CD4-positive, alpha-beta memory T cell (primary cell): ENCODE measurements at regions not wholly inside any gene's neighbourhood (a gene's known extent, or its start where the extent isn't known, plus 50 kb on each side); places are given as distances from the start of the nearest gene placed in this dataset.

ENCODE experiments used
- CTCF ChIA-PET: fragments of 350-600 bp; sonication (Branson Sonifier 250); formaldehyde crosslinking; loops from one replicate; lab custom pipeline; 2021; ENCODE audit warnings: inconsistent platforms; ENCODE audit not compliant: partially characterized antibody; lab: Charles Lee
- POLR2A ChIA-PET: fragments of 350-600 bp; sonication (Branson Sonifier 250); formaldehyde crosslinking; loops from one replicate; lab custom pipeline; 2021; ENCODE audit not compliant: partially characterized antibody; lab: Charles Lee
- DNase-seq, 5 donors: peaks; one replicate each; pipeline versions ENCODE4 v3.0.0 to v3.0.0-alpha.2; 2020 to 2022; ENCODE audit warnings: mixed read lengths in 1 of 5
- H3K27ac ChIP-seq: one replicate; pipeline ENCODE4 v1.7.0; 2013; ENCODE audit warnings: low read depth, low read length
- H3K27me3 ChIP-seq: 2 replicates; pipeline ENCODE4 v1.7.0; 2013; ENCODE audit warnings: mild to moderate bottlenecking, low read length, moderate library complexity; ENCODE audit not compliant: insufficient read depth
- H3K36me3 ChIP-seq: 2 replicates; pipeline ENCODE4 v1.7.0; 2013; ENCODE audit warnings: mild to moderate bottlenecking, low read length, moderate library complexity; ENCODE audit not compliant: insufficient read depth
- H3K4me1 ChIP-seq: 2 replicates; pipeline ENCODE4 v1.7.0; 2013; ENCODE audit warnings: mild to moderate bottlenecking, low read length, moderate library complexity; ENCODE audit not compliant: insufficient read depth
- H3K4me3 ChIP-seq, 2 donors: one replicate each; pipeline ENCODE4 v1.7.0; 2013; ENCODE audit warnings: low read length in 2 of 2, mild to moderate bottlenecking in 1 of 2
- H3K9me3 ChIP-seq, 2 donors: one replicate each; pipeline ENCODE4 v1.7.0; 2013; ENCODE audit warnings: low read length in 2 of 2, control low read depth in 1 of 2; ENCODE audit not compliant: control insufficient read depth in 1 of 2
- H3K27ac Mint-ChIP-seq, 7 donors: one replicate each; pipeline ENCODE4 v1.8.0; 2020 to 2021; ENCODE audit warnings: mixed read lengths in 7 of 7, mild to moderate bottlenecking in 6 of 7, inconsistent platforms in 3 of 7, moderate library complexity in 3 of 7
- H3K27me3 Mint-ChIP-seq, 2 donors: one replicate each; pipeline ENCODE4 v1.8.0; 2020 to 2021; ENCODE audit warnings: mixed read lengths in 2 of 2
- H3K36me3 Mint-ChIP-seq, 2 donors: one replicate each; pipeline ENCODE4 v1.8.0; 2020 to 2021; ENCODE audit warnings: mixed read lengths in 2 of 2, inconsistent platforms in 1 of 2, mild to moderate bottlenecking in 1 of 2
- H3K4me1 Mint-ChIP-seq, 4 donors: one replicate each; pipeline ENCODE4 v1.8.0; 2020 to 2021; ENCODE audit warnings: mixed read lengths in 4 of 4, mild to moderate bottlenecking in 1 of 4
- H3K4me3 Mint-ChIP-seq, 8 donors: one replicate each; pipeline ENCODE4 v1.8.0; 2020 to 2021; ENCODE audit warnings: mixed read lengths in 8 of 8, mild to moderate bottlenecking in 7 of 8, moderate library complexity in 6 of 8, inconsistent platforms in 3 of 8
- H3K9me3 Mint-ChIP-seq, 8 donors: one replicate each; pipeline ENCODE4 v1.8.0; 2020 to 2021; ENCODE audit warnings: mixed read lengths in 8 of 8, mild to moderate bottlenecking in 5 of 8, inconsistent platforms in 3 of 8, moderate library complexity in 1 of 8
- intact Hi-C: fragments of 100-400 bp; cut with micrococcal nuclease; formaldehyde crosslinking; loops from one replicate; pipeline ENCODE4 v1.15.1; 2023

DNA sequence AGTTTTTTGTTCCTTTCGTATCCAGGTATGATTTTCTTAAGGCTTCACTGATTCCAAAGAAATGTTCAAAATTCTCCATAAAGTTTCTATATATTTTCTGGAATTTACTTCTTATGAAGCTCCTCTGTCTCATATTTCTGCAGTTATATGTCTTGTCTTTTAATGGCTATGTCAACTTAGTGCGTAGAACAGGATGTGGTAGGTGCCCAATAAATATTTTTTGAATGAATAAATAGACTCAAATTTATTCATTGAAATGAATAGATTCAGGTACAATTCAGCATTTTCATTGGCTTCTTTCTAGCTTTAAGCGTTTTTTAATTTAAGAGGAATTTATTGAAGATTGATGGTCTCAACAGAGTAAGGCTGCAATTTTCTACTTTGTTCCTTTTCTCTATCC lies 231.9 kb upstream of the BOD1L1 start:
- ChIA-PET CTCF (interaction anchor here (0.8 kb wide), 1 partner anchor 205 kb away, joined by 3 read pairs; no protein-coding TSS in a partner anchor), POLR2A (no interaction called here)
- Histone ChIP-seq H3K27me3 (no peaks in the 10 kb centered on the region), H3K36me3 (no peaks in the 10 kb centered on the region), H3K9me3 (no peaks in the 10 kb centered on the region), H3K4me1 (no peaks in the 10 kb centered on the region), H3K27ac (no peak overlapping the region), H3K4me3 (no peak overlapping the region)
- no peaks in the 10 kb centered on the region for H3K27me3 Mint-ChIP-seq
- H3K4me3 Mint-ChIP-seq, result no peak overlapping the region
- peaks cover 0 to 18% (median 8%) of the 10 kb centered on the region in 8 donors for H3K9me3 Mint-ChIP-seq
- no peaks in the 10 kb centered on the region for H3K36me3 Mint-ChIP-seq
- DNase-seq, result no peak
- intact Hi-C loops, result no loop called here
- no peaks in the 10 kb centered on the region for H3K4me1 Mint-ChIP-seq
- H3K27ac Mint-ChIP-seq, result no peak overlapping the region

DNA sequence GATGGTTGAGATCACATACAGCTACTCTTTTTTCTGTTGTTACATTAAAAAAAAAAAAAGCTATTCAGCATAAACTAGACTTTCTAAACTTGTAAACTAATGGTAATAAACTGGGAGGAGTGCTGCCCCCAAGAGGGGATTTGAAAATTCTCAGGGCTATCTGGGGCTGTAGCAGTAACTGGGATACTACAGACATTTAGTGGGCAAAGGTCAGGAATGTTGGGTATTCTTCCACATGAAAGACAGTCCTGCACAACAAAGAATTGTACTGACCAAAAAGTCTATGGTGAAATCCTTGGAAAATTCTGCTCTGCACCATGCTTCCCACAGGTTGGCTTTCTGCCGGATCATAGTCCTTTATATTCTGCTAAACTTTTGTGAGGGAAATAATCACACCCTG lies 232.6 kb upstream of the BOD1L1 start:
- Mint-ChIP-seq H3K4me1 (no peaks in the 10 kb centered on the region), H3K27me3 (no peaks in the 10 kb centered on the region), H3K36me3 (no peaks in the 10 kb centered on the region), H3K4me3 (no peak overlapping the region), H3K9me3 (peaks cover 0 to 18% (median 10%) of the 10 kb centered on the region in 8 donors), H3K27ac (no peak overlapping the region)
- Histone ChIP-seq H3K36me3 (no peaks in the 10 kb centered on the region), H3K27me3 (no peaks in the 10 kb centered on the region), H3K27ac (no peak overlapping the region), H3K9me3 (no peaks in the 10 kb centered on the region), H3K4me3 (no peak overlapping the region), H3K4me1 (no peaks in the 10 kb centered on the region)
- ChIA-PET CTCF (no interaction called here), POLR2A (no interaction called here)
- no peak for DNase-seq
- intact Hi-C loops, result no loop called here

DNA sequence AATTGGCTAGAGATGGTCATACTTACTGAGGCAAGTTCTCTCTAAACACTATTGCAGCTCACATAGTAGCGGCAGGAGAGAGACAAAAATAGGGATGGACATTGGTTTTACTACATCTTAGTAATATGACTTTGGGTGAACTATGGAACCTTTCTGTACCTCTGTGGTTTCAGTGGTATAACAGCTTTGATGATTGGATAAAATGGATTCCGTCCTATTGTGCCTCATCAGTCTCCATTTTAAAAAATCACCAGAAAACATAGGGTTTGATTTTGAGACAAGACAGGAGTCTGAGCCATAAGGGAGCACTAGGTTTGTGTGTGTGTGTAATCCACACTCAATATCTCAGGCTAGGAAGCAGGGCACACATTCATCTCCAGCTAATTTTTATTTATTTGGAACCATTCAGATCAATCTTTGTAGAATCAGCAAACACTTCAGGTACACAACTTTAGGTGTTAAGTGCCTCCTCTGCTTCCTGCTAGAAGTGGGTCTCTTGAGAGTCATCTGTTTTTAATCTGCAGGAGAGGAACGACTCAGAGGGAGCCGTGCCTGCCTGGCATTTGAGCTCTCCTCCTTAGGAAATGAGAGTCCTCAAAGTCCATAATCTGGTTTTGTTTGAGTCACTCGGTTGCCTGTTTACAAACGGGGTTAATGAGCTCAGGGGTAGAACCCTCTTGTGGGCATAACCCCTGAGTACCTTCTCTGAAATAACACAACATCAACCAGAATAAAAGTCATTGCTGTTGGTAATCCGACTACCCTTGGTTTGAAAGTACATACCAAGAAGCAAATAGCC lies 238.5 kb upstream of the BOD1L1 start:
- CTCF ChIA-PET, result no interaction called here
- Histone ChIP-seq H3K36me3 (no peaks in the 10 kb centered on the region), H3K4me3 (no peak overlapping the region), H3K27me3 (no peaks in the 10 kb centered on the region), H3K4me1 (no peaks in the 10 kb centered on the region), H3K9me3 (no peaks in the 10 kb centered on the region), H3K27ac (no peak overlapping the region)
- POLR2A ChIA-PET, result no interaction called here
- Mint-ChIP-seq H3K9me3 (peaks cover 3 to 18% (median 10%) of the 10 kb centered on the region in 8 donors), H3K27me3 (no peaks in the 10 kb centered on the region), H3K27ac (no peak overlapping the region), H3K36me3 (no peaks in the 10 kb centered on the region), H3K4me1 (no peaks in the 10 kb centered on the region), H3K4me3 (no peak overlapping the region)
- DNase-seq, result no peak
- intact Hi-C loops, result no loop called here

DNA sequence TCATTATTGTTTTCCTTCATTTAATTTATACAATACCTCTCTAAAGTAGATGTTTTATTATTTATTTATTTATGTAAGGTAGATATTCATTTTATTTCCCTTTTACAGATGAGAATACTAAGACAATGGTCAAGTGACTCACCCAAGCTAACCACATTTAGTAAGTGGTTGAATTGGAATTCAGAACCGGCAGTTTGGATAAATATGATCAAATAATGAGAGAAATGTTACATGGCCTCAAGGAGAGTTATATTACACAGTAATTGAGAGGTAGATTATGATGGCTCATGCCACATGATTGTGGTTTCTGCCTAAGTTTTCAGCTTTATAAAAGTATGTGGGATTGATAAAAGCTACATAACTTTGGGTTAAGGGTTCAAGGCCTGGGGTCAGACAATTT lies 239.4 kb upstream of the BOD1L1 start:
- CTCF ChIA-PET, result no interaction called here
- Mint-ChIP-seq H3K36me3 (no peaks in the 10 kb centered on the region), H3K4me3 (no peak overlapping the region), H3K27ac (no peak overlapping the region), H3K4me1 (no peaks in the 10 kb centered on the region), H3K9me3 (peaks cover 3 to 18% (median 10%) of the 10 kb centered on the region in 8 donors), H3K27me3 (no peaks in the 10 kb centered on the region)
- Histone ChIP-seq H3K27ac (no peak overlapping the region), H3K36me3 (no peaks in the 10 kb centered on the region), H3K27me3 (no peaks in the 10 kb centered on the region), H3K4me1 (no peaks in the 10 kb centered on the region), H3K4me3 (no peak overlapping the region), H3K9me3 (no peaks in the 10 kb centered on the region)
- intact Hi-C loops, result no loop called here
- POLR2A ChIA-PET, result no interaction called here
- DNase-seq, result no peak

GRCh38 chr4:13872155-13872554 lies 244.6 kb upstream of the BOD1L1 start:
- POLR2A ChIA-PET, result no interaction called here
- H3K27ac Mint-ChIP-seq, result no peak overlapping the region

GRCh38 chr4:13872955-13873354 lies 245.4 kb upstream of the BOD1L1 start:
- ChIA-PET POLR2A (no interaction called here), CTCF (no interaction called here)
- intact Hi-C loops, result no loop called here
- Mint-ChIP-seq H3K4me3 (no peak overlapping the region), H3K27me3 (peaks cover 0 to 2% of the 10 kb centered on the region in 2 donors), H3K27ac (no peak overlapping the region), H3K9me3 (peaks cover 0 to 7% (median 0%) of the 10 kb centered on the region in 8 donors), H3K36me3 (no peaks in the 10 kb centered on the region), H3K4me1 (no peaks in the 10 kb centered on the region)
- Histone ChIP-seq H3K9me3 (no peaks in the 10 kb centered on the region), H3K4me3 (no peak overlapping the region), H3K4me1 (no peaks in the 10 kb centered on the region), H3K27me3 (no peaks in the 10 kb centered on the region), H3K36me3 (no peaks in the 10 kb centered on the region), H3K27ac (no peak overlapping the region)
- DNase-seq, result no peak

More at GRCh38 chr4:13872155-13872554, 244.6 kb upstream of the BOD1L1 start:
- H3K27ac ChIP-seq, result no peak overlapping the region
- CTCF ChIA-PET, result no interaction called here
- intact Hi-C loops, result no loop called here
- H3K4me3 ChIP-seq, result no peak overlapping the region
- H3K27me3 ChIP-seq, result no peaks in the 10 kb centered on the region
- H3K9me3 ChIP-seq, result no peaks in the 10 kb centered on the region
- no peaks in the 10 kb centered on the region for H3K36me3 Mint-ChIP-seq
- no peaks in the 10 kb centered on the region for H3K4me1 ChIP-seq
- H3K4me3 Mint-ChIP-seq, result no peak overlapping the region
- H3K4me1 Mint-ChIP-seq, result no peaks in the 10 kb centered on the region
- DNase-seq, result no peak
- H3K9me3 Mint-ChIP-seq, result peaks cover 0 to 7% (median 0%) of the 10 kb centered on the region in 8 donors
- H3K27me3 Mint-ChIP-seq, result peaks cover 0 to 2% of the 10 kb centered on the region in 2 donors
- no peaks in the 10 kb centered on the region for H3K36me3 ChIP-seq

GRCh38 chr4:13875181-13875580 lies 247.7 kb upstream of the BOD1L1 start:
- peaks cover 0 to 4% (median 0%) of the 10 kb centered on the region in 8 donors for H3K9me3 Mint-ChIP-seq
- H3K27ac Mint-ChIP-seq, result no peak overlapping the region
- peaks cover 0 to 2% of the 10 kb centered on the region in 2 donors for H3K27me3 Mint-ChIP-seq
- Histone ChIP-seq H3K9me3 (no peaks in the 10 kb centered on the region), H3K4me3 (no peak overlapping the region), H3K27ac (no peak overlapping the region), H3K27me3 (no peaks in the 10 kb centered on the region), H3K36me3 (no peaks in the 10 kb centered on the region), H3K4me1 (no peaks in the 10 kb centered on the region)
- intact Hi-C loops, result no loop called here
- H3K36me3 Mint-ChIP-seq, result no peaks in the 10 kb centered on the region
- ChIA-PET CTCF (no interaction called here), POLR2A (no interaction called here)
- DNase-seq, result no peak
- H3K4me3 Mint-ChIP-seq, result no peak overlapping the region
- H3K4me1 Mint-ChIP-seq, result no peaks in the 10 kb centered on the region
